GM18867 (cell line): ENCODE measurements at regions not wholly inside any gene's neighbourhood (a gene's known extent, or its start where the extent isn't known, plus 50 kb on each side); places are given as distances from the start of the nearest gene placed in this dataset.
"Not testable (repeated sequence)": the region's sequence is repeated elsewhere in the genome, so short reads cannot be mapped to it uniquely, and the experiment has no call there.

Experiments
- ATAC-seq: cut with Tn5 transposase; IDR thresholded peaks from one replicate; pipeline ENCODE4 v1.9.1; 2021; ENCODE audit warnings: mild to moderate bottlenecking, moderate library complexity; ENCODE audit not compliant: unreplicated experiment

GRCh38 chr12:92244036-92244435 is 98.4 kb upstream of the BTG1 start:
- ATAC-seq, result no peak

- ATAC-seq, result no peak
Measured at GRCh38 chr12:92242907-92243306, 97.3 kb upstream of the BTG1 start.

GRCh38 chr12:92237762-92238523 is 92.3 kb upstream of the BTG1 start:
- no peak for ATAC-seq

- ATAC-seq, result no peak
Measured at GRCh38 chr12:92237262-92237661, 91.6 kb upstream of the BTG1 start.

- ATAC-seq, result no peak
Measured at GRCh38 chr12:92235703-92236472, 90.2 kb upstream of the BTG1 start.

GRCh38 chr12:92234533-92234932 is 88.9 kb upstream of the BTG1 start:
- no peak for ATAC-seq

GRCh38 chr12:92233346-92234015 is 87.8 kb upstream of the BTG1 start:
- no peak for ATAC-seq

GRCh38 chr12:92232371-92232932 is 86.8 kb upstream of the BTG1 start:
- ATAC-seq, result not testable (repeated sequence)

GRCh38 chr12:92231945-92232344 is 86.3 kb upstream of the BTG1 start:
- not testable (repeated sequence) for ATAC-seq

GRCh38 chr12:92231532-92231931 is 85.9 kb upstream of the BTG1 start:
- ATAC-seq, result not testable (repeated sequence)

- no peak for ATAC-seq
Measured at GRCh38 chr12:92229381-92229780, 83.7 kb upstream of the BTG1 start.

GRCh38 chr12:92226961-92227360 is 81.3 kb upstream of the BTG1 start:
- ATAC-seq, result no peak

- no peak for ATAC-seq
Measured at GRCh38 chr12:92226071-92226661, 80.5 kb upstream of the BTG1 start.

- no peak for ATAC-seq
Measured at GRCh38 chr12:92224685-92225331, 79.2 kb upstream of the BTG1 start.

- ATAC-seq, result no peak
Measured at GRCh38 chr12:92223481-92223880, 77.8 kb upstream of the BTG1 start.

GRCh38 chr12:92221656-92222315 is 76.1 kb upstream of the BTG1 start:
- no peak for ATAC-seq

GRCh38 chr12:92218394-92219077 is 72.9 kb upstream of the BTG1 start:
- ATAC-seq, result no peak

GRCh38 chr12:92216092-92216491 is 70.4 kb upstream of the BTG1 start:
- no peak for ATAC-seq

- no peak for ATAC-seq
Measured at GRCh38 chr12:92215358-92215757, 69.7 kb upstream of the BTG1 start.
